GM13977 (cell line): ENCODE measurements at regions not wholly inside any gene's neighbourhood (a gene's known extent, or its start where the extent isn't known, plus 50 kb on each side); places are given as distances from the start of the nearest gene placed in this dataset.

Experiments used
- DNase-seq: peaks from one replicate; pipeline ENCODE4 v3.0.0; 2012; ENCODE audit warnings: low spot score
- CTCF ChIP-seq: IDR thresholded peaks from 2 replicates; pipeline ENCODE4 v1.5.1; 2012; ENCODE audit warnings: mild to moderate bottlenecking, control low read depth; ENCODE audit not compliant: insufficient read depth; ENCODE audit errors: extremely low read depth, missing control alignments
- in situ Hi-C: fragments of 300-500 bp; cut with MboI; formaldehyde crosslinking; loops from one replicate; pipeline ENCODE4 v1.12.0; 2022; ENCODE audit warnings: low sequenced_read_pairs, low pct_unique_long_range_greater_than_20kb, mixed read lengths, inconsistent platforms; ENCODE audit not compliant: unreplicated experiment

DNA sequence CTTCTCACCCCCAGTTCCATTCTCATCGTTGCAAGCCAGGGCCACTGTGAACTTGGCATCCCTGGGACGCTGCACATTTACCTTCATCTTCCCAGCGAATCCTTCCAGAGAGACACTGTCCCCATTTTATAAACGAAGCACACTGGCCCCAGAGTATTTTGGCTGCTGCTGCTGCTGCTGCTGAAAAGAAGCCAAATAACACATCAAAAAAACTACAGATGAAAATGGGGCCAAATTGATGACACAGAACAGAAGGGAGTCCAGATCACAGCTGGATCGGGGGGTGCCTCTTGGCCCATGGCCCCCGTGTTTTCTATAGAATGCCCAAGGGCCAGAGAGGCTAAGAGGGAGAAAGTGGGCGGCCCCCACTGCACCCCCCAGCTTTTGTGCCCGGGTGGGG lies 221.0 kb upstream of the IGF1R start:
- no peak for DNase-seq
- TF ChIP-seq CTCF, result no peak
- in situ Hi-C loops, result loop anchor here (10.0 kb wide), 1 partner anchor 123 kb away; no protein-coding TSS in a partner anchor

DNA sequence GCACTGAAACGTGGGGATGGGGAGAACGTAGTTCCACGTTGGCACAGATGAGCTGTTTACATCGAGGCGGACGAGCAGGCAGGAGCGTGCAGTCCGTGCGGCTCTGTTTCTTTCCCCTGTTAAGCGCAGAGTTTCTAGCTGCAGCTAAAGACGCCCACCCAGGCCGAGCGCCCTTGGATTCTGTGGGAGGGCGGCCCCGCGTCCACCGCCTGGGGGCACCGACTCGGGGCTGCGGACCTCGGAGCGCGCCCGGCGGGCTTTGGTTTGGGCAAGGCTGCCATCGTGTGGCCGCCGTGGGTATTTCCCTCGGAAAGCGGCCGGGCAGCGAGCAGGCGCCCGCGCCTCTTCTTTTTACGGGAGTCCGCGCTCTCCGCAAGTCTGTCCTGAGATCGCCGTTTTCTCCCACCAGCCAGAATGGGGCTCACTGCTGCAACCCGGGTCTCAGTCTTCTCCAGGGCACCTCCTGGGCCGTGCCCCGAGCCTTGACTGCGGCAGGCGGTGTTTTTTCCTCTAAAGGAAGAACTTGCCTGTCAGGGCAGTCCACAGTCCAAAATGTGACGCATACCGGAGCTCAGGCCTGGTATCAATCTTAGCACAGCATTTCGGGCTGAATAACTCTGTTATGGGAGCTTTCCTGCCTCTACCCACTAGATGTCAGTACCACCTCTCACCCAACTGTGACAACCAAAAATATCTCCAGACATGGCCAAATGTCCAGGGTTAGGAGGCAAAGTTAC lies 219.9 kb upstream of the IGF1R start:
- peak; percentile 79 for TF ChIP-seq CTCF
- DNase-seq, result peak; percentile 85
- in situ Hi-C loops, result loop anchor here (10.0 kb wide), 1 partner anchor 124 kb away; no protein-coding TSS in a partner anchor

DNA sequence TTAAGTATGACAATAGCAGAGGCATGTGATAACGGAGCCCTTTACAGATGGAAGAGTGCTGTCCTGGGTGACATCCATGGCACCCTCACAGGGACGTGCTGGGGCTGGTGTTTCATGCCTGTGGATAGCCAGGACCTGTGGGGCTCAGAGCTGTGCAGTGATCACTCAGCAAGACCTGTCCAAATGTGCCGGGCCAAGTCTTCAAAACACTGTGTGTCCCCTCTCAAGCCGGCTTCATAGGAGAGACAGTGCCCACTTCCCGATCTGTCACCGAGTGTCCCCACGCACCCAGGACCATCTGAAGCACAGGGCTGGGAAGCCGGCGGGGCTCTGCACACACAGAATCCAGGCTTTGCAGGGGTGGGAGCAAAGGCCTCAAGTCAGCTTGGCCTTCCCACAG lies 217.2 kb upstream of the IGF1R start:
- DNase-seq, result no peak
- in situ Hi-C loops, result no loop called here
- TF ChIP-seq CTCF, result no peak

DNA sequence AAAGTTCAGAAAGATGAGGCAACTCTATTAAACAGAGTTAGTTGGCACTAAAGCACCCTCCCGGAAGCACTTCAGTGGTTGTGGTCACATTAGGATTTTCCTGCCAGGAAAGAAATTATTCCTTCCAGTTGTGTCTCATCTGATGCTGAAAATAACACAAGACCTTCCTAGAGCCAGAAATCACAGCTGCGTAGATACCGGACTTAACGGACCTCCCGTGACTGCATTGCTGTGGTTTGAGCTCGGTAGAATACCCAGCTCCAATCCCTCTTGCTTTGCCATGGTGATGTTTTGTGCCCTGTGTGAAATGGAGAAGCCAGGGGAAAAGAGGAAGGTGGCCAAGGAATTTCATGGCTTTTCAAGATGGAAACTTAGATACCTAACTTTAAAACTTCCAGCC lies 215.0 kb upstream of the IGF1R start:
- TF ChIP-seq CTCF, result no peak
- in situ Hi-C loops, result no loop called here
- no peak for DNase-seq

GRCh38 chr15:98433856-98434255 lies 214.5 kb upstream of the IGF1R start:
- in situ Hi-C loops, result no loop called here
- no peak for DNase-seq
- no peak for TF ChIP-seq CTCF

DNA sequence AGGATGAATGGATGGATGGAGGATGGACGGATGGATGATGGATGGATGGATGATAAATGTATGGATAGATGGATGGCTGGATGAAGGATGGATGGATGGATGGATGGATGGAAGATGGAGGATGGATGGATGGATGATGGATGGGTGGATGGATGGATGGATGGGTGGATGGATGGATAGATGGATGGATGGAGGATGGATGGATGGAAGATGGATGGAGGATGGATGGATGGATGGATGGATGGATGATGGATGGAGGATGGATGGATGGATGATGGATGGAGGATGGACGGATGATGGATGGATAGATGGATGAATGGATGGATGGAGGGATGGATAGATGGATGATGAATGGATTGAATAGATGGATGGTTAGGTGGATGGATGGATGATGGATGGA lies 210.6 kb upstream of the IGF1R start:
- in situ Hi-C loops, result no loop called here
- no peak for TF ChIP-seq CTCF
- DNase-seq, result no peak
